Trophoblast cell (in vitro differentiated cells and primary cell): ENCODE measurements at regions not wholly inside any gene's neighbourhood (a gene's known extent, or its start where the extent isn't known, plus 50 kb on each side); places are given as distances from the start of the nearest gene placed in this dataset.

ENCODE experiments used
- DNase-seq, 2 donors: peaks; one replicate each; pipeline ENCODE4 v3.0.0-alpha.2; 2016
- H2AFZ ChIP-seq: 2 replicates; pipeline ENCODE4 v1.6.1; 2013; ENCODE audit warnings: low read length, moderate library complexity, mild to moderate bottlenecking; ENCODE audit not compliant: insufficient read depth, poor library complexity
- H2AK5ac ChIP-seq: 2 replicates; pipeline ENCODE4 v1.6.1; 2013; ENCODE audit warnings: mild to moderate bottlenecking, low read length
- H2BK120ac ChIP-seq: 2 replicates; pipeline ENCODE4 v1.6.1; 2013; ENCODE audit warnings: low read length, mild to moderate bottlenecking, moderate library complexity; ENCODE audit not compliant: insufficient read depth, poor library complexity
- H2BK12ac ChIP-seq: 2 replicates; pipeline ENCODE4 v1.6.1; 2013; ENCODE audit warnings: mild to moderate bottlenecking, low read length, moderate library complexity
- H2BK5ac ChIP-seq: 2 replicates; pipeline ENCODE4 v1.6.1; 2013; ENCODE audit warnings: low read length, low read depth, moderate library complexity, mild to moderate bottlenecking; ENCODE audit not compliant: poor library complexity
- H3K14ac ChIP-seq: 2 replicates; pipeline ENCODE4 v1.6.1; 2013; ENCODE audit warnings: mild to moderate bottlenecking, low read length
- H3K18ac ChIP-seq: 2 replicates; pipeline ENCODE4 v1.6.1; 2013; ENCODE audit warnings: mild to moderate bottlenecking, low read length
- H3K23ac ChIP-seq: 2 replicates; pipeline ENCODE4 v1.6.1; 2013; ENCODE audit warnings: low read length
- H3K27ac ChIP-seq: 2 replicates; pipeline ENCODE4 v1.5.1; 2013; ENCODE audit warnings: low read depth, mild to moderate bottlenecking, inconsistent platforms, low read length, moderate library complexity
- H3K27me3 ChIP-seq: 2 replicates; pipeline ENCODE4 v1.6.1; 2013; ENCODE audit warnings: inconsistent platforms, mild to moderate bottlenecking, low read length, moderate library complexity; ENCODE audit not compliant: insufficient read depth
- H3K36me3 ChIP-seq, 2 experiments: 1 replicate in 1 of 2; 2 replicates in 1 of 2; pipeline ENCODE4 v1.6.1; 2013; ENCODE audit warnings: low read length in 2 of 2, mild to moderate bottlenecking in 2 of 2, moderate library complexity in 1 of 2; ENCODE audit not compliant: insufficient read depth in 2 of 2, control insufficient read depth in 1 of 2
- H3K4ac ChIP-seq: 2 replicates; pipeline ENCODE4 v1.6.1; 2013; ENCODE audit warnings: low read depth, mild to moderate bottlenecking, low read length, moderate library complexity
- H3K4me1 ChIP-seq, 2 experiments: 1 replicate in 1 of 2; 2 replicates in 1 of 2; pipeline ENCODE4 v1.6.1; 2013; ENCODE audit warnings: low read length in 2 of 2, mild to moderate bottlenecking in 2 of 2, moderate library complexity in 1 of 2; ENCODE audit not compliant: insufficient read depth in 2 of 2, control insufficient read depth in 1 of 2
- H3K4me2 ChIP-seq: 2 replicates; pipeline ENCODE4 v1.6.1; 2013; ENCODE audit warnings: inconsistent platforms, mild to moderate bottlenecking, low read length, moderate library complexity
- H3K4me3 ChIP-seq: 2 replicates; pipeline ENCODE4 v1.5.1; 2013; ENCODE audit warnings: mild to moderate bottlenecking, low read depth, low read length, inconsistent platforms
- H3K79me1 ChIP-seq: one replicate; pipeline ENCODE4 v1.6.1; 2013; ENCODE audit warnings: low read length
- H3K79me2 ChIP-seq: 2 replicates; pipeline ENCODE4 v1.6.1; 2013; ENCODE audit warnings: low read length, mild to moderate bottlenecking; ENCODE audit not compliant: control insufficient read depth, insufficient read depth, poor library complexity
- H3K9ac ChIP-seq: 2 replicates; pipeline ENCODE4 v1.6.1; 2013; ENCODE audit warnings: mild to moderate bottlenecking, low read length
- H3K9me3 ChIP-seq: 2 replicates; pipeline ENCODE4 v1.6.1; 2013; ENCODE audit warnings: low read depth, mild to moderate bottlenecking, control low read depth, inconsistent platforms, low read length; ENCODE audit not compliant: insufficient read depth
- H4K12ac ChIP-seq: 2 replicates; pipeline ENCODE4 v1.6.1; 2013; ENCODE audit warnings: low read depth, mild to moderate bottlenecking, low read length, moderate library complexity
- H4K8ac ChIP-seq: 2 replicates; pipeline ENCODE4 v1.6.1; 2013; ENCODE audit warnings: low read depth, mild to moderate bottlenecking, low read length, moderate library complexity
- H4K91ac ChIP-seq: one replicate; pipeline ENCODE4 v1.6.1; 2013; ENCODE audit warnings: low read depth, mild to moderate bottlenecking, low read length, moderate library complexity
- WGBS: extraction: QIAGEN DNeasy Blood & Tissue Kit; methylation state at CpG from one replicate; pipeline ENCODE4 v1.1.7; 2013; ENCODE audit warnings: missing lambda C conversion rate; ENCODE audit not compliant: insufficient read length, insufficient coverage; ENCODE audit errors: extremely low coverage; 5-methylcytosine and 5-hydroxymethylcytosine counted together

DNA sequence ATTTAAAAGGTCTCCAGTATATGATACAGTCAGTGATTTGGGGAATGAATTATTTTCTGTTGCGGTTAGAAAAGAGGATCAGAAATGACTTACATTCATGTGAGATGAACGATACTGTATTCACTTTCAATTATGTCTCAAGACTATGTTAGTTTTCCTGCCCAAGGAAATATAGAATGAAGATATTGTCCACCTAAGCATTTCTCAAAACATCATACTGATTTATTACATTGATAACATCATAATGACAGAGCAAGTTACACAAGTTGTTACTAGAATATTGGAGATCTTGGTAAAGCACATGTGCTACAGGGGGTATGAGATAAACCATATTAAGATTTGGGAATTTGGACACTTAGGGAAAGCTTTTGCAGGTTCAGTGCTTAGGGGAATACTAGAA, 67.8 kb upstream of the OR9G4 start:
- no peak overlapping the region for H3K9ac ChIP-seq
- H2AFZ ChIP-seq = no peak overlapping the region
- H3K27me3 ChIP-seq = no peaks in the 10 kb centered on the region
- no peaks in the 10 kb centered on the region for H3K79me2 ChIP-seq
- no peak overlapping the region for H4K12ac ChIP-seq
- H3K23ac ChIP-seq = no peak overlapping the region
- H2AK5ac ChIP-seq = no peak overlapping the region
- no peak overlapping the region for H4K8ac ChIP-seq
- H4K91ac ChIP-seq = no peak overlapping the region
- H3K79me1 ChIP-seq = no peaks in the 10 kb centered on the region
- H3K4ac ChIP-seq = no peak overlapping the region
- H3K18ac ChIP-seq = no peak overlapping the region
- no peak overlapping the region for H3K4me3 ChIP-seq
- no peak overlapping the region for H3K14ac ChIP-seq
- no peak overlapping the region for H3K27ac ChIP-seq
- no peak overlapping the region for H3K4me2 ChIP-seq
- H3K4me1 ChIP-seq = no peaks in the 10 kb centered on the region
- no peaks in the 10 kb centered on the region for H3K9me3 ChIP-seq
- no peak overlapping the region for H2BK5ac ChIP-seq
- H2BK12ac ChIP-seq = no peak overlapping the region
- no CpG with 5 or more reads among the region's 2 CpGs for WGBS
- H2BK120ac ChIP-seq = no peak overlapping the region
- DNase-seq = no peak
- no peaks in the 10 kb centered on the region for H3K36me3 ChIP-seq

DNA sequence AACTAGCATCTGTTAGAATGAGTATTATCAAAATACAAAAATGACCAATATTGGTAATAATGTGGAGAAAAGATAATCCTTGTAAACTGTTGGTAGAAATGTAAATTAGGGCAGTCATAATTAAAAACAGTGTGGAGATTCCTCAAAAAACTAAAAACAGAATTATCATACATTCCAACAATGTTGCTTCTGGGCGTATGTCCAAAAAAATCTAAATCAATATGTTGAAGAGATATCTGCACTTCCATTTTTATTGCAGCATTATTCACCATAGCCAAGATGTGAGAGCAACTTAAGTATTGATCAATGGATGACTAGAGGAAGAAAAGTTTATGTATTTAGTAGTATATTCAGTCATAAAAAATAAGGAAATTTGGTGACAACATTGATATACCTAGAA, 59.8 kb upstream of the OR9G4 start:
- no peak overlapping the region for H3K4ac ChIP-seq
- no peaks in the 10 kb centered on the region for H3K36me3 ChIP-seq
- H2AK5ac ChIP-seq = no peak overlapping the region
- DNase-seq = no peak
- H4K91ac ChIP-seq = no peak overlapping the region
- H3K79me1 ChIP-seq = no peaks in the 10 kb centered on the region
- no peak overlapping the region for H3K4me3 ChIP-seq
- no CpG with 5 or more reads among the region's 1 CpG for WGBS
- no peak overlapping the region for H3K18ac ChIP-seq
- H2AFZ ChIP-seq = no peak overlapping the region
- no peaks in the 10 kb centered on the region for H3K9me3 ChIP-seq
- no peak overlapping the region for H4K12ac ChIP-seq
- no peaks in the 10 kb centered on the region for H3K27me3 ChIP-seq
- H2BK120ac ChIP-seq = no peak overlapping the region
- no peak overlapping the region for H3K9ac ChIP-seq
- H2BK12ac ChIP-seq = no peak overlapping the region
- no peak overlapping the region for H4K8ac ChIP-seq
- H3K23ac ChIP-seq = no peak overlapping the region
- no peak overlapping the region for H3K27ac ChIP-seq
- no peak overlapping the region for H2BK5ac ChIP-seq
- no peak overlapping the region for H3K4me2 ChIP-seq
- H3K79me2 ChIP-seq = no peaks in the 10 kb centered on the region
- H3K14ac ChIP-seq = no peak overlapping the region
- H3K4me1 ChIP-seq = no peaks in the 10 kb centered on the region

DNA sequence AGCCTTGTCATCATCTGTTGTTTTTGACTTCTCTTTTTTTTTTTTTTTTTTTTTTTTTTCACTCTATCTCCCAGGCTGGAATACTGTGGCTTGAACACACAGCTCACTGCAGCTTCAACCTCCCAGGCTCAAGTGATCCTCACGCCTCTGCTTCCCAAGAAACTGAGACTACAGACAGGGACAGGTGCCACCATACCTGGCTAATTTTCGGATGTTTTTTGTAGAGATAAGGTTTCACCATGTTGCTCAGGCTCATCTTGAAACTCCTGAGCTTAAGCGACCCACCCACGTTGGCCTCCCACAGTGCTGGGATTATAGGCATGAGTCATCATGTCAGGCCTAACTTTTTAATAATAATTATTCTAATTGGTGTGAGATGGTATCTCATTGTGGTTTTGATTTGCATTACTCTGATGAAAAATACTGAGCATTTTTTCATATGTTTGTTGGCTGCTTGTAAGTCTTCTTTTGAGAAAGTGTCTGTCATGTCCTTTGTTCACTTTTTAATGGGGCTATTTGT, 51.3 kb upstream of the OR9G4 start:
- no peak overlapping the region for H4K91ac ChIP-seq

More for the DNA sequence above, 51.3 kb upstream of the OR9G4 start:
- Histone ChIP-seq H3K27me3 (no peaks in the 10 kb centered on the region), H3K79me1 (no peaks in the 10 kb centered on the region), H2BK12ac (no peak overlapping the region), H3K18ac (no peak overlapping the region), H4K12ac (no peak overlapping the region), H3K23ac (no peak overlapping the region), H3K14ac (no peak overlapping the region), H3K27ac (no peak overlapping the region), H2BK120ac (no peak overlapping the region), H2AK5ac (no peak overlapping the region), H3K4me2 (no peak overlapping the region), H4K8ac (no peak overlapping the region), H2AFZ (no peak overlapping the region), H3K36me3 (no peaks in the 10 kb centered on the region), H3K4ac (no peak overlapping the region), H3K9ac (no peak overlapping the region), H3K4me3 (no peak overlapping the region), H2BK5ac (no peak overlapping the region), H3K4me1 (no peaks in the 10 kb centered on the region), H3K79me2 (no peaks in the 10 kb centered on the region), H3K9me3 (no peaks in the 10 kb centered on the region)
- no CpG with 5 or more reads among the region's 4 CpGs for WGBS
- DNase-seq = no peak
